Neural crest cell (in vitro differentiated cells): ENCODE measurements at regions not wholly inside any gene's neighbourhood (a gene's known extent, or its start where the extent isn't known, plus 50 kb on each side); places are given as distances from the start of the nearest gene placed in this dataset.

Source experiments
- DNase-seq: peaks from one replicate; pipeline ENCODE4 v3.0.0; 2021; ENCODE audit warnings: low read depth, mixed read lengths, low spot score
- H3K27ac Mint-ChIP-seq: one replicate; pipeline ENCODE4 v1.8.0; 2021; ENCODE audit warnings: mild to moderate bottlenecking, mixed read lengths; ENCODE audit not compliant: unreplicated experiment
- H3K27me3 Mint-ChIP-seq: 2 replicates; pipeline ENCODE4 v1.8.0; 2021; ENCODE audit warnings: low read depth, mild to moderate bottlenecking, mixed read lengths
- H3K36me3 Mint-ChIP-seq: 2 replicates; pipeline ENCODE4 v1.8.0; 2021; ENCODE audit warnings: low read depth, mild to moderate bottlenecking, mixed read lengths
- H3K4me1 Mint-ChIP-seq: 2 replicates; pipeline ENCODE4 v1.8.0; 2021; ENCODE audit warnings: mixed read lengths
- H3K4me3 Mint-ChIP-seq: one replicate; pipeline ENCODE4 v1.8.0; 2021; ENCODE audit warnings: mild to moderate bottlenecking, mixed read lengths
- H3K9me3 Mint-ChIP-seq: 2 replicates; pipeline ENCODE4 v1.8.0; 2021; ENCODE audit warnings: mixed read lengths
- TF ChIP-seq, protein P1 (sequence below): fragments of 200-600 bp; sonication (generic); conservative IDR thresholded peaks from 2 replicates; pipeline ENCODE4 v1.5.0; 2021; ENCODE audit warnings: antibody characterized with exemption, mild to moderate bottlenecking

- TF ChIP-seq, protein P1, sequence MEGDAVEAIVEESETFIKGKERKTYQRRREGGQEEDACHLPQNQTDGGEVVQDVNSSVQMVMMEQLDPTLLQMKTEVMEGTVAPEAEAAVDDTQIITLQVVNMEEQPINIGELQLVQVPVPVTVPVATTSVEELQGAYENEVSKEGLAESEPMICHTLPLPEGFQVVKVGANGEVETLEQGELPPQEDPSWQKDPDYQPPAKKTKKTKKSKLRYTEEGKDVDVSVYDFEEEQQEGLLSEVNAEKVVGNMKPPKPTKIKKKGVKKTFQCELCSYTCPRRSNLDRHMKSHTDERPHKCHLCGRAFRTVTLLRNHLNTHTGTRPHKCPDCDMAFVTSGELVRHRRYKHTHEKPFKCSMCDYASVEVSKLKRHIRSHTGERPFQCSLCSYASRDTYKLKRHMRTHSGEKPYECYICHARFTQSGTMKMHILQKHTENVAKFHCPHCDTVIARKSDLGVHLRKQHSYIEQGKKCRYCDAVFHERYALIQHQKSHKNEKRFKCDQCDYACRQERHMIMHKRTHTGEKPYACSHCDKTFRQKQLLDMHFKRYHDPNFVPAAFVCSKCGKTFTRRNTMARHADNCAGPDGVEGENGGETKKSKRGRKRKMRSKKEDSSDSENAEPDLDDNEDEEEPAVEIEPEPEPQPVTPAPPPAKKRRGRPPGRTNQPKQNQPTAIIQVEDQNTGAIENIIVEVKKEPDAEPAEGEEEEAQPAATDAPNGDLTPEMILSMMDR: no peak
- Mint-ChIP-seq H3K4me1 (peaks cover 29% of the 10 kb centered on the region), H3K4me3 (peak overlapping the region; percentile 31), H3K27ac (no peak overlapping the region), H3K36me3 (no peaks in the 10 kb centered on the region), H3K9me3 (peaks cover 2% of the 10 kb centered on the region), H3K27me3 (peaks cover 12% of the 10 kb centered on the region)
- DNase-seq: no peak
Measured at GRCh38 chr9:90002397-90003271, 397.8 kb downstream of the GADD45G start.

- peak overlapping the region; percentile 57 for H3K27ac Mint-ChIP-seq
- no peak for DNase-seq
- H3K9me3 Mint-ChIP-seq: peaks cover 2% of the 10 kb centered on the region
- TF ChIP-seq, protein P1: no peak
- no peak overlapping the region for H3K4me3 Mint-ChIP-seq
- H3K4me1 Mint-ChIP-seq: peaks cover 24% of the 10 kb centered on the region
- peaks cover 5% of the 10 kb centered on the region for H3K27me3 Mint-ChIP-seq
- H3K36me3 Mint-ChIP-seq: no peaks in the 10 kb centered on the region
Measured at GRCh38 chr9:90005388-90005787, 400.6 kb downstream of the GADD45G start.

DNA sequence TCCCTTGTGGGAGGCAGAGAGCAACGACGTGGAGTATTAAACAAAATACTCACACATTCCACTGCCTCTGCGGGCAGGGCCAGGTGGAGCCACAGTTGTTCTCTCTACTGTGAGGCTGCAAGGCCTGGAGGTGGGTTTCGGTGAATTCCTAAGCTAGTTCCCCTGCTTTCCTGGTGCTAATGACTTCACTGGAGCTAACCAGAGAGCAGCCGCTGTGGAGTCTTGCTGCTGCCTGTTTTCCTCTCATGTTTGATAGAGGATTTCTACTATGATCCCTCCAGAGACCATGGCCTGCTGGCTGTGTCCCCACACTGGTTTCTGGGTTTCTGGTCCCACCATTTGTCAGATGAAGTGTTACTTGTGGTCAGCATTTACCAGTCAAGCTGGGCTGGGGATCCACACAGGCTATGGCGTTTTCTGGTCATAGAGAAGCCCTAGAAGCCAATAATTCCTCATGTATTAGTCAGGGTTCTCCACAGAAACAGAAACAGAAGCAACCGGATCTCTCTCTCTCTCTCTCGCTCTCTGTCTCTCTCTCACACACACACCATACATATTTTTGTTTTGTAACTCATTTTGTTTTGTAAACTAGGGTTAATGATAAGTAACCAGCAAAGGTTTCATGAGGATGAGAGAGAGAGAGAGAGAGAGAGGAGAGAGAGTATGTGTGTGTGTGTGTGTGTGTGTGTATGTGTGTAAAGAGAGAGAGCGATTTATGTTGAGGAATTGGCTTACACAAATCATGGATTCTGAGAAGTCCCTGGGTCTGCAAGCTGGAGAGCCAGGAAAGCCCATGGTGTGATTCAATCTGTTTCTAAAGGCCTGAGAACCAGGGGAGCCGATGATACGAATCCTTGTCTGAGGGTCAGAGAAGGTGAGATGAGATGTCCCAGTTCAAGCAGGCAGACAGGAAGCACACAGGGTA is 403.0 kb downstream of the GADD45G start:
- Mint-ChIP-seq H3K36me3 (no peaks in the 10 kb centered on the region), H3K27ac (no peak overlapping the region), H3K9me3 (peaks cover 7% of the 10 kb centered on the region), H3K27me3 (no peaks in the 10 kb centered on the region), H3K4me3 (no peak overlapping the region), H3K4me1 (peaks cover 4% of the 10 kb centered on the region)
- TF ChIP-seq, protein P1: no peak
- no peak for DNase-seq

GRCh38 chr9:90009447-90009846 is 404.6 kb downstream of the GADD45G start:
- Mint-ChIP-seq H3K9me3 (peaks cover 7% of the 10 kb centered on the region), H3K27ac (no peak overlapping the region), H3K27me3 (no peaks in the 10 kb centered on the region), H3K36me3 (no peaks in the 10 kb centered on the region), H3K4me3 (no peak overlapping the region), H3K4me1 (no peaks in the 10 kb centered on the region)
- TF ChIP-seq, protein P1: no peak
- DNase-seq: no peak

DNA sequence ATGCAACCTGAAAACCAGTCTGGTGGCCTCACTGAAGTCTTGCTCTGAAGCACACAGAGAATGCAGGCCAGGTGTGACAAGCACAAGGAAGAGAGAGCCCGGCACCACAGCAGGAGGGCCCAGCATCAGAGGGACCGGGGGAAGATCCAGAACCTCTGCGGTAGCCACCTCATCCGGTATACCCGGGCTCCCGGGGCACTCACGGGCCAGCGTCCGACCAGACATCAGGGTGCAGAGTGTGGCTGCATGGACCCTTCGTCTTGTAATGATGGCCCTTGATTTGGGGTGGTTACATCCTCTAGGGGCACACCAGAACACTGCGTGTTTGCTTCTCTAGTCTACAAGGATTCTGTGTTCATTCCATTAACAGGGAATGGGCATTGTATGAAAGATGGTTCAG is 406.0 kb downstream of the GADD45G start:
- H3K9me3 Mint-ChIP-seq: peaks cover 5% of the 10 kb centered on the region
- TF ChIP-seq, protein P1: no peak
- H3K4me1 Mint-ChIP-seq: no peaks in the 10 kb centered on the region
- no peaks in the 10 kb centered on the region for H3K36me3 Mint-ChIP-seq
- H3K27me3 Mint-ChIP-seq: no peaks in the 10 kb centered on the region
- H3K27ac Mint-ChIP-seq: no peak overlapping the region
- no peak overlapping the region for H3K4me3 Mint-ChIP-seq
- DNase-seq: no peak
